ENCODE measurements at regions not wholly inside any gene's neighbourhood (a gene's known extent, or its start where the extent isn't known, plus 50 kb on each side); places are given as distances from the start of the nearest gene placed in this dataset.

- no peaks in the 10 kb centered on the region for H3K36me3 ChIP-seq (ENCODE audit: control insufficient read depth, insufficient read depth, low read length)
- no peak for FAIRE-seq
- WGBS (ENCODE audit: insufficient coverage, low coverage, missing lambda C conversion rate) = 0% methylated on average over 2 of the region's 2 CpGs
- H3K79me2 ChIP-seq (ENCODE audit: control insufficient read depth, insufficient read depth, low read length) = no peaks in the 10 kb centered on the region
- no peaks in the 10 kb centered on the region for H4K20me1 ChIP-seq (replicated peaks; ENCODE audit: control insufficient read depth, insufficient read depth, low read length)
- intact Hi-C loops (cut with micrococcal nuclease) (no loop called here), in situ Hi-C loops (cut with MboI) (no loop called here)
- POLR2A ChIA-PET = no interaction called here
- CTCF ChIA-PET (ENCODE audit: low intra/inter-chr PET ratio) = no interaction called here
- DNase-seq (ENCODE audit: extremely low read depth in 1 of 4, low spot score in 3 of 4) = no peak
- no peaks in the 10 kb centered on the region for H3K9me3 ChIP-seq (replicated peaks; ENCODE audit: control insufficient read depth, insufficient read depth, low read depth, low read length)
- BruUV-seq (replicated peaks) = no TSS peak
- no peak for ATAC-seq
- H3K4me2 ChIP-seq (ENCODE audit: insufficient read depth, low read length) = no peak overlapping the region
- no peaks in the 10 kb centered on the region for H3K9me1 ChIP-seq (ENCODE audit: control insufficient read depth, insufficient read depth, low read length)
- H3K4me1 ChIP-seq (replicated peaks in 1 of 2; ENCODE audit: control insufficient read depth in 2 of 2, insufficient read depth in 2 of 2, low read length in 2 of 2) = no peaks in the 10 kb centered on the region
- no peak overlapping the region for H3K9ac ChIP-seq (ENCODE audit: insufficient read depth in 1 of 2, low read depth in 2 of 2, low read length in 2 of 2)
- no peak overlapping the region for H3K27ac ChIP-seq (ENCODE audit: extremely low read depth, low read depth, low read length)
- H3K4me3 ChIP-seq = no peak overlapping the region
- no peaks in the 10 kb centered on the region for H3K27me3 ChIP-seq (ENCODE audit: control insufficient read depth in 2 of 2, insufficient read depth in 2 of 2, low read length in 2 of 2)
- no peak overlapping the region for H2AFZ ChIP-seq (ENCODE audit: low read depth, low read length)
- TF ChIP-seq NEUROD1 (IDR thresholded peaks at IDR 0.05; ENCODE audit: borderline replicate concordance, low read depth, low read length, partially characterized antibody) (no peak), HLTF (IDR thresholded peaks at IDR 0.05) (no peak), TCF7L2 (IDR thresholded peaks at IDR 0.05; ENCODE audit: low read depth, low read length) (no peak), ZNF318 (IDR thresholded peaks at IDR 0.05; ENCODE audit: borderline replicate concordance in 1 of 2, low read depth in 1 of 2) (no peak), ZNF407 (IDR thresholded peaks at IDR 0.05; ENCODE audit: low read depth) (no peak)
Measured at GRCh38 chrX:25941087-25941486, 197.1 kb upstream of the MAGEB18 start.

Data from K562 (cell line).